WERI-Rb-1 (cell line): ENCODE measurements at regions not wholly inside any gene's neighbourhood (a gene's known extent, or its start where the extent isn't known, plus 50 kb on each side); places are given as distances from the start of the nearest gene placed in this dataset.

ENCODE experiments used
- DNase-seq: peaks from one replicate; pipeline ENCODE4 v3.0.0-alpha.2; 2020
- H3K27ac ChIP-seq: fragments of 250-450 bp; sonication (Bioruptor Pico); 2 replicates; pipeline ENCODE4 v1.5.1; 2020; ENCODE audit warnings: mild to moderate bottlenecking, moderate library complexity
- H3K27me3 ChIP-seq: fragments of 250-450 bp; sonication (Bioruptor Pico); 2 replicates; pipeline ENCODE4 v1.5.1; 2021; ENCODE audit warnings: mild to moderate bottlenecking, low read depth, moderate library complexity; ENCODE audit not compliant: insufficient read depth, severe bottlenecking
- H3K36me3 ChIP-seq: fragments of 250-450 bp; sonication (Bioruptor Pico); 2 replicates; pipeline ENCODE4 v1.5.1; 2020; ENCODE audit warnings: mild to moderate bottlenecking, moderate library complexity
- H3K4me3 ChIP-seq: 2 replicates; pipeline ENCODE4 v1.5.1; 2011; ENCODE audit warnings: low read depth, mild to moderate bottlenecking, control low read depth, low read length
- H3K9me3 ChIP-seq: fragments of 250-450 bp; sonication (Bioruptor Pico); 2 replicates; pipeline ENCODE4 v1.5.1; 2021; ENCODE audit warnings: mild to moderate bottlenecking, moderate library complexity; ENCODE audit not compliant: severe bottlenecking
- TF ChIP-seq, protein P1 (sequence below): IDR thresholded peaks from 2 replicates; pipeline ENCODE4 v1.5.1; 2011; ENCODE audit warnings: low read depth, mild to moderate bottlenecking, control low read depth, inconsistent platforms, low read length

DNA sequence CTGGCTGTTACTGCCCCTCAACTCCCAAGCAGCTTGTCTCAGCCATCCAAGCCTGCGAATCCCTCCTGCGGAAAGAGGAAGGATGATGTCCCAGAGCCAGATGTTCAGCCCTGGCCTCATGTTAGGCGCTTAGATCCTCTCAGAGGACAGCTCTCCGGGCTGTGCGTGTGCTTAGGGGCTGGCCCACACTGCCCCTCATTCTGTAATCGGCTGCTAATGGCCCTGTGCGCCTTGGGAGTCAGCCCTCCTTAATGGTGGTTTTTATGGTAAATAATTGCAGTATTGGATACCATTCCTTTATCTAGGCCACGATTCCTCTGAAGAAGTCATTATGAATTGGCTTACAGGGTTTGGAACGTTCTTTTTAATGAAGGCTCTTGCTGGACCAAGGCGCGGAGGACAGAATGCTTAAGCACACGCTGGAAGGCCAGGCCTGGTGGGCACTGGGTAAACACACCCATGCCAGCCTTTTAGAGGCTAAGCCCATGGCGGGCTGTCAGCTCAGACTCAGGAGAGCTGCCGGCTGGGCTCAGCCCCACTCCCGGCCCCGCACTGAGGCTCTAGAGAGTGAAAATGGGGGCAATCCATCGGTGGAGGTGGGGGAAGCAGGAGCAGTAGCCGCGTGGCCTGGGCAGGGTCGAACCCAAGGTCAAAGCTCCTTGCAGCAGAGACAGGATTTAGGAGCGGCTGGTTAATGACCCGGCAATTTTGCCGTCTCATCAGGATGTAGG, 1157.5 kb downstream of the BRD1 start:
- Histone ChIP-seq H3K4me3 (no peak overlapping the region), H3K27me3 (no peaks in the 10 kb centered on the region), H3K36me3 (peaks cover 6% of the 10 kb centered on the region; the same call in 1 of the 2 replicates), H3K9me3 (peaks cover 5% of the 10 kb centered on the region), H3K27ac (no peak overlapping the region)
- TF ChIP-seq, protein P1, sequence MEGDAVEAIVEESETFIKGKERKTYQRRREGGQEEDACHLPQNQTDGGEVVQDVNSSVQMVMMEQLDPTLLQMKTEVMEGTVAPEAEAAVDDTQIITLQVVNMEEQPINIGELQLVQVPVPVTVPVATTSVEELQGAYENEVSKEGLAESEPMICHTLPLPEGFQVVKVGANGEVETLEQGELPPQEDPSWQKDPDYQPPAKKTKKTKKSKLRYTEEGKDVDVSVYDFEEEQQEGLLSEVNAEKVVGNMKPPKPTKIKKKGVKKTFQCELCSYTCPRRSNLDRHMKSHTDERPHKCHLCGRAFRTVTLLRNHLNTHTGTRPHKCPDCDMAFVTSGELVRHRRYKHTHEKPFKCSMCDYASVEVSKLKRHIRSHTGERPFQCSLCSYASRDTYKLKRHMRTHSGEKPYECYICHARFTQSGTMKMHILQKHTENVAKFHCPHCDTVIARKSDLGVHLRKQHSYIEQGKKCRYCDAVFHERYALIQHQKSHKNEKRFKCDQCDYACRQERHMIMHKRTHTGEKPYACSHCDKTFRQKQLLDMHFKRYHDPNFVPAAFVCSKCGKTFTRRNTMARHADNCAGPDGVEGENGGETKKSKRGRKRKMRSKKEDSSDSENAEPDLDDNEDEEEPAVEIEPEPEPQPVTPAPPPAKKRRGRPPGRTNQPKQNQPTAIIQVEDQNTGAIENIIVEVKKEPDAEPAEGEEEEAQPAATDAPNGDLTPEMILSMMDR, result no peak
- no peak for DNase-seq

DNA sequence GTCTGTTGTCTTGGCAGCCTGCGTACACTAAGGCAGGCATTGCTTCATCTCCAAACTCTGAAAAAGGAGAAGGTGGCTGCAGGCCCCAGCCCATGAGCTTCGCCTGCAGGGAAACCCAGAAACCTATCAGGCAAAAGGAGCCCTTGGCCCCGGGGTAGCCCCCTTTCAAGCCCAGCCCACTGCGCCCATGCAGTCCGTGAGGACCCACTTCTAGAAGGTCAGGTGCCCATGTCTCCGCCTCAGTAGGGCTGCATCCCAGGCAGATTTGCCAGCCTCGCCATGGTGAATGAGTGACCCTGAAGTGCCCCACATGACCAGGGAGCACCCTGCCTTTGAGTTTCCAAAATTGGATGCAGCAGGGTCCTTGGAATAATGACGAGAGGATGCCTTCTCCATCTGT, 1158.4 kb downstream of the BRD1 start:
- H3K36me3 ChIP-seq, result peaks cover 6% of the 10 kb centered on the region; the same call in 1 of the 2 replicates
- H3K27ac ChIP-seq, result no peak overlapping the region
- peaks cover 5% of the 10 kb centered on the region for H3K9me3 ChIP-seq
- no peak overlapping the region for H3K4me3 ChIP-seq
- no peak for DNase-seq
- no peaks in the 10 kb centered on the region for H3K27me3 ChIP-seq
- TF ChIP-seq, protein P1, result no peak

DNA sequence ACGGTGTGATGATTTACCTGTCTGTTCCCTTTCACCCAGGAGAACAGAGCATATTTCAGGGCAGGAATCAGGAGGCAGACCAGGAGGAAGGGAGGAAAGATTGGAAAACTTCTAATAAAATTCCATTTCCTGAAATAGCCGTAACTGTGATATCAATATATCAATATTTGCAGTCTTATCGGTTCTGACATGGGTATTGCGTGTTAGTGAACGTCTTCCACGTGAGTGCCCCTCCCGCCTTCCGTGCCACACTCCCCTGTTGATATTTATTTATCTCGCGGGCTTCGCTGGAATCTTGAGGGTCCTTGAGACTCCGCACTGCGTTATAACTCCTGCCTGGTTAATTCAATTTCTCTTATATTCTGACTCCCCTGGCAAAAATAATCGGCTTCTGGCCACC, 1160.4 kb downstream of the BRD1 start:
- peaks cover 6% of the 10 kb centered on the region; the same call in 1 of the 2 replicates for H3K36me3 ChIP-seq
- peaks cover 9% of the 10 kb centered on the region for H3K9me3 ChIP-seq
- no peak overlapping the region for H3K4me3 ChIP-seq
- no peak for DNase-seq
- TF ChIP-seq, protein P1, result no peak
- no peak overlapping the region for H3K27ac ChIP-seq
- no peaks in the 10 kb centered on the region for H3K27me3 ChIP-seq

DNA sequence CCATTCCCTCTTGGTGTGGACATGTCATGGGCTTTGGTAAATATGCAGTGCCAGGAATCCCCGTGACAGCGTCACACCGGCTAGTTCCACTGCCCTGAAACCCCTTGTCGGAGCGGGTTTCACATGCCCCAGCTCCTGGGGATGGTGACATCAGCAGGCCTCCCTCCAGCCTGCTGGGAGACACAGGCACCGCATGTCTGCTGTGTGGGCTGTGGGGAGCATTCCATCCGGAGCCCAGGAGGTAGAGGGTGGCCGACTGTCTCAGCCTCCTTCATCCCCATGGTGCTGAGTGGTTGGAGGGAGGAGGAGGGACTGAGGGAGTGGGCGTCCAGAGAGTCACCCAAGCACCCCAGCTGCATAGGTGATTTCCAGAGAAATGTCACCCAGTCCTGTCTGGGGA, 1161.1 kb downstream of the BRD1 start:
- H3K27ac ChIP-seq, result no peak overlapping the region

DNA sequence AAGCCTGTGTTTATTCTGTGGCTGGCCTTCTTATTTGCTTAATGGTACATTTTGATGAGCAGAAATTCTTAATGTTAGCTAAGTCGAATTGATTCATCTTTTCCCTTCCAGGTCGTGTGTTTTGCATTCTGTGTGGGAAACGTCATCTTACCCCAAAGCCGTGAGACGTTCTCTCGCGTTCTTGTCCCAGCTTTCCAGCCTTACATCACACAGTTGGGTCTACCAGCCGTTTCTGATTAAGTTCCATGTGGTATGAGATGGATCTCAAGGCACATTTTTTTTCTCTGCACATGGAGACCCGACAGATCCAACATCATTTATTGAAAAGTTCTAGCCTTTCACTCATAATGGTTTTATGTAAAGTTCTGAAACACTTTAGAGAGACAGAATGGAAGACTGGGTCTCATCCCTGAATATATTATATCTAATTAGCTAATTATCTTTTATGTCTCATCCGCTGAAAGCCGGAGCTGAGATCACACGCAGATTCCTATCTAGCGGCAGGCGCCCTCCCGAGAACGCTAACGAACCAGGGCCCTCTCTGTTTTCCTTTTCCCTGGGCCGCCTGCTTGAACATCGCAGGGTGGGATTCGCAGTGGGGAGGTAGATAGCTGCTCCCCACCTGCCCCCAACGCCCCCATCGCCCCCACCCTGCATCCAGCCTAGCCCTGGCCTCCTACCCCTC, 1162.2 kb downstream of the BRD1 start:
- Histone ChIP-seq H3K4me3 (no peak overlapping the region), H3K27me3 (no peaks in the 10 kb centered on the region), H3K36me3 (0 out of 2 replicates have a peak, but pooled peaks cover 3% of the 10 kb centered on the region), H3K9me3 (peaks cover 9% of the 10 kb centered on the region), H3K27ac (no peak overlapping the region)
- TF ChIP-seq, protein P1, result no peak
- no peak for DNase-seq

More for the DNA sequence above, 1161.1 kb downstream of the BRD1 start:
- Histone ChIP-seq H3K27me3 (no peaks in the 10 kb centered on the region), H3K36me3 (0 out of 2 replicates have a peak, but pooled peaks cover 3% of the 10 kb centered on the region), H3K9me3 (peaks cover 9% of the 10 kb centered on the region), H3K4me3 (no peak overlapping the region)
- DNase-seq, result no peak
- TF ChIP-seq, protein P1, result no peak
